GM18870 (cell line): ENCODE measurements at regions not wholly inside any gene's neighbourhood (a gene's known extent, or its start where the extent isn't known, plus 50 kb on each side); places are given as distances from the start of the nearest gene placed in this dataset.
"Not testable (repeated sequence)": the region's sequence is repeated elsewhere in the genome, so short reads cannot be mapped to it uniquely, and the experiment has no call there.

ENCODE experiments used
- ATAC-seq: cut with Tn5 transposase; IDR thresholded peaks from one replicate; pipeline ENCODE4 v1.9.1; 2021; ENCODE audit warnings: moderate library complexity; ENCODE audit not compliant: unreplicated experiment

DNA sequence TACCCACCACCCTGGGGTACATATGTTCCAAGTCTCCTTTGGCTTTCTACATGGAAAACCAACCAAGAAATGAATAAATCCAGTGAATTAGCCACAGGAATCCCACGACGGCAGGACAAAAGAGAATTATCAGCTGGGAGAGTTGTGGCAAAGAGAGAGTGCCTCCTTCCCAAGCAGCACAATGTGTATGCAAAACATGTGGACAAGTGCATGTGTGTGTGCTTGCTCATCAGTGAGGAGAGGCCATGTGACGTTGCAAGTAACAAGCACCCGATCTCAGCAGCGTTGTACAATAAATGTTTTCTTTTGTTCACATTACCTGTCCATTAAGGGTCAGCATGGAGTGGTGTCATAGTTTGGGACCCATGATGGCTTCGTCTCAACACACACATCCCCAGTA is 50.0 kb upstream of the EMX2 start:
- ATAC-seq: no peak

- ATAC-seq: no peak
Measured at GRCh38 chr10:117488004-117488403, 54.5 kb upstream of the EMX2 start.

GRCh38 chr10:117486606-117487005 is 55.9 kb upstream of the EMX2 start:
- ATAC-seq: no peak

DNA sequence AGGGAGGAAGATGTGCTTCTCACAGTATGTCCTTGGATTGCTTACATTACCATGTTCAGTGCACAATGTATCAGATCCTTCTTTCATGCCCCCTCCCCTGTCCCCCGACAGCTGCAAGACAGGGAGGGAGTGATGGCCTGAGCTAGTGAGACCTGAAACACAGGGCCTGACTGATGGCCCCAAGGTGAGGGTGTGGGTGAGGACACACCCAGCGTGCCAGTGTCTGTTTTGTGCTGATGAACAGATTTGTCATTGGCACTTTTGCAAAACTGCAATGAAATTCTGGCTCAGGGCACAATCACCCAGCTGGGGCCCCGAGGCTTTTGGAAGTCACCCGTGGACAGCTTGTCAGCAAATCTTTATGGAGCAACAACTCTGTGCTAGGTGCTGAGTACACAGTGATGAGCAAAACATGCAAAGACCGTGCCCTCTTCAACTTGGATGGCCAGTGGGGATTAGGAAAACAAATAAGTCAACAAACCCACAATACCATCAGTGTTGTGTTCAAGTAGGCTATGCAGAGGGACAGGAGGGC is 59.4 kb upstream of the EMX2 start:
- no peak for ATAC-seq

DNA sequence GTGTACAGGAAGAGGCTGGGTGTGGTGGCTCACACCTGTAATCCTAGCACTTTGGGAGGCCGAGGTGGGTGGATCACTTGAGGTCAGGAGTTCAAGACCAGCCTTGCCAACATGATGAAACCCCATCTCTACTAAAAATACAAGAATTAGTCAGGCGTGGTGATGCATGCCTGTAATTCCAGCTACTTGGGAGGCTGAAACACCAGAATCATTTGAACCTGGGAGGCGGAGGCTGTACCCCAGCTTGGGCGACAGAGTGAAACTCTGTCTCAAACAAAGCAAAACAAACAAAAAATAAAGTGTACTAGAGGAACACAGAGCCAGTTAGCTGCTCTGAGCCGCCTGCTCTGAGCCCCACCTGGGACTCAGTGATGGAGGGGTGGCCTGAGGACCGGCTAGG is 61.5 kb upstream of the EMX2 start:
- not testable (repeated sequence) for ATAC-seq

GRCh38 chr10:117480097-117480496 is 62.4 kb upstream of the EMX2 start:
- ATAC-seq: no peak

- no peak for ATAC-seq
Measured at GRCh38 chr10:117477961-117478670, 64.4 kb upstream of the EMX2 start.

- ATAC-seq: no peak
Measured at GRCh38 chr10:117477211-117477947, 65.2 kb upstream of the EMX2 start.

- no peak for ATAC-seq
Measured at GRCh38 chr10:117476716-117477115, 65.8 kb upstream of the EMX2 start.

DNA sequence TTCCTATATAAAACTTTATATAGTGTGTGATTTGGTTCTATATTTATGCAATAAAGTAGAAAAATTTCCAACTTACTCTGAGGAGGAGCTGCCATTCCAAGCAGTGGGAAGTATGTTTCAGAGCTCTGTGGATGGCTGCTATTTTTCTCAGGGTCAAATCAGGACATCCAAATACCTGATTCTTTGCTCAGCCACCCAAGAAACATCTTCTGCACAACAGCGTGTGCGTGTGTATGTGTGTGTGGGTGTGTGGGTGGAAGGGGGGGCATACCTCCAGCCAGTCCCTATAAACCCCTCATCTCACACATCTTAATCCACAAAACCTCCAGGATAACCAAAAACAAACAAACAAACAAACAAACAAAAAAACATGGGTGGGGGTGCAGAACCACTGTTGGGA is 66.3 kb upstream of the EMX2 start:
- no peak for ATAC-seq

DNA sequence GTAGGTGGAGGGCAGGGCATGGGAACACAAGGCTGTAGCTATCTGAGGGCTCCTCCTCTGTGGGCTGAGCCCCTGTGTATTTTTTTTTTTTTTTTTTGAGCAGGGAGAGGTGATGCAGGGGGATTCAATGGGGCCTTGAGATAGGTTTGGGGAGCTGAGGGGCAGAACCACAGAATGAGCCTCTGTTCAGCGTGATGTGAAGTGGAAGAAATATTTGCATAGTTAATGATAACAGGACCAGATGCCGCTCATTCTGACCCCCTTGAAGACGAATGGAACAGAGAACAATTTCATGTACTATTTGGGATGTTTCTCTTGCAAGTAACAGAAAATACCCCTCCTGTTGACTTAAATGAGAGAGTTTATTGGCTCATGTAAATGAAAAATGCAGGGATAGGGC is 69.7 kb upstream of the EMX2 start:
- ATAC-seq: peak; percentile 82

DNA sequence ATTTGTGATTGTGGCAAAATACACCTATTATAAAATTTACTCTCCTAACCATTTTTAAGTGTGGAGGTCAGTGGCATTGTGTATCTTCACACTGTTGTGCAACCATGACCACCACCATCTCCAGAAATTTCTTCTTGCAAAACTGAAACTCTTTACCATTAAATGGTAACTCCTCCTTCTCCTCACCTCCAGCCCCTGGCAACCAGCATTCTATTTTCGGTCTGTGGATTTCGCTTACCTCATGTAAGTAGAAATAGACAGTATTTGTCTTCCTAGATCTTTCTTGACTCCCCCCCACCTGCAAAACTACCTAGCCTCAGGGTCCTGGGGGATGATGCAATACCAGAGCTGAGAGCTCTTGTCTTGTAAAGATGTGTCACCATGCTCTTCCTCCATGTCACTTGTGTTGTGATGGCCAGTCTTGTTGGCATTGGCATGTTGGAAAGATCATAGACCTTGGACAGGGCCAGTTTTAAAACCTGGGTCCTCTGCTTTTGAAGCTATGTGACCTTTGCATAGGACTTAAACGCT is 71.1 kb upstream of the EMX2 start:
- ATAC-seq: no peak

DNA sequence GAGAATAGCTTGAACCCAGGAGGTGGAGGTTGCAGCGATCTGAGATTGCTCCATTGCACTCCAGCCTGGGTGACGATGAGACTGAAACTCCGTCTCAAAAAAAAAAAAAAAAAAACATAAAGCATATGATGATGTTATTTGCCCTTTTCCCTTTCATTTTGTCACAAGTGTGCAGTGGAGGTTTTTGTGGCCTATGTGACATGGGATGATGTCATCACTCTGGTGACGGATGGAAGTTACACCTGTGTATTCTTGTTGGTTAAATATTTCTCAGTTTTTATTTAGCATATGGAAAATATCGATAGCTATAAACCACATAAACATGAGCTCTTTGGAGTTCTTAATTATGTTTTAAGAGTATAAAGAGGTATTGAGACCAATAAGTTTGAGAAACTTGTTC is 71.8 kb upstream of the EMX2 start:
- ATAC-seq: no peak

GRCh38 chr10:117468665-117469064 is 73.9 kb upstream of the EMX2 start:
- ATAC-seq: no peak

DNA sequence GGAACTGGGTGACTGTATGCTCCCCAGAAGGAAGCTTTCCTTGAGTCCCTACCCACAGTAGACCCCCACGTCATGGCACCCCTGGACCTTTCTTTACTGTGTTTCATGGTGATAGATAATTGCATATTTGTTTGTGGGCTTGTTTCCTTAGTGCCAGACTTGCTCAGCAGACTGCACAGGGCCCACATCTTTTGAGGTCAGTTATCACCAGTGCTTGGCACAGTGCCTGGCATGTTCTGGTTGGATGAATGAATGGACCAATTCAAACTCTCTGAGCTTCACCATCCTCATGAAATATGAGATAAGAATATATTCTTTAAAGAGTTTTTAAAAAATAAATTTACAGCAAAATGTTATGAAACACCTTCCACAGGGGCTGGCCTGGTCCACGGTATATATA is 78.4 kb upstream of the EMX2 start:
- no peak for ATAC-seq

GRCh38 chr10:117463545-117463920 is 79.0 kb upstream of the EMX2 start:
- peak; percentile 53 for ATAC-seq

DNA sequence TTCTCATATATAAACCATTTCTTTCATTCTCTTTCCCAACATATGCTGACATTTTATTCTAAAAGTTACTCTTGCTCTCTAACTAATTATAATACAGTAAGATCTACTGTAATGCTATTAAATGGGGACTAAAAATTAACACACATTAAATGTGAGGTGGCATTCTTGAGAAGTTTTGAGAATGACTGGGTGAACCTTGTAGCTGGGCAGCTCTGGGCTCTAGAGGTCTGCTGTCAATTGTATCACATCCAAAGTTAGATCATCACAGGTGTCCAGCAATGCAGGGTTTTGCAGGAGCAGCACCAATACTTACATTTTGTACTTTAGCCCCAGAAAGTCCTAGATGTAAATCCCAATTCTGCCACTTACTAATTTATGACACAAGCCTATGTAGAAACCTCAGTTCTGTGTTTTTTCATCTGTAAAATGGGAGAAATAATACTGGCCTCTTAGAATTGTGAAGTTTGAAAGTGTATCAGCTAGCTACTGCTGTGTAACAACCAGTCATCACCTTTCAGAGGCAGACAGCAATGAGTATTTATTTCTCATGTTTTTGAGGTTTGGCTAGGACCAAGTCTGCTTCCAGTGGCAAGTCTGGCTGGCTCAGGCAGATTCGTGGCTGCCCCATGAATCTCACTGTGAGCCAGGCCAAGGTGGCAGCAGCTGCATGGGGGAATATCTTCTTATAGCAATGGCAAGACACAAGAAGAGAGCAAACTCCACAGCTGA is 79.6 kb upstream of the EMX2 start:
- ATAC-seq: no peak

GRCh38 chr10:117462424-117462792 is 80.1 kb upstream of the EMX2 start:
- ATAC-seq: no peak

DNA sequence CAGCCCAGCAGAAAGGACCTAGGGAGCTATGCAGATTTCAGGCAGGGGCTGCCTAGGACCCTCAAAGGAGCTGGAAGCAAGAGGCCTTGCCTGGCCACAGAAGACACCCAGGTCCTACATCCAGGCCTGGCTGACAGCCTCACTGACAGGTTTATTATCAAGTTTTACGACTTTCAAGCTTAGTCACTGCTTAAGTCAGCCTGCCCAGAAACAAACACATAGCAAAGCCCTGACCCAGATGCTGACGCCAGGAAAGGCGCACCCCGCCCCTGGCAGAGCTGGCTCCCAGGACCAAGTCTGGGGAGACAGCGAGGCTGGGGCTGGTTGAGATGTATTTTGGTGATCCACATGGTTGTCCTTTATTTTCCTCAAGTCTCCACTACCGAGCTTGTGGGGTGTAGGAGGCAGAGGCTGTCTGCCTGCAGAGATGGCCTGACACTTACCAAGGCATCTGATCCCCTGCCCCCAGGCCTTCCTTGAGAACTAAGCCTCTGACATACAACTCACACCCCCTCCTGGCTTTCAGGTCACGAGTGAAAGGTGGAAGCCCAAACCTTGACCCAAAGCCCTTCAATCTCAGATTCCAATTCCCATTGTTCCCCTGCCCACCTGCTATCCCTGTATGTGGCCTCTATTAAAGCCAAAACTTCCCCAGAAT is 80.7 kb upstream of the EMX2 start:
- no peak for ATAC-seq

- ATAC-seq: no peak
Measured at GRCh38 chr10:117460846-117461765, 81.4 kb upstream of the EMX2 start.
